Transverse colon (tissue), 4 donors: ENCODE measurements at regions not wholly inside any gene's neighbourhood (a gene's known extent, or its start where the extent isn't known, plus 50 kb on each side); places are given as distances from the start of the nearest gene placed in this dataset.

Experiments
- DNase-seq: peaks from one replicate; pipeline ENCODE4 v3.0.0-alpha.2; 2019
- H3K27ac ChIP-seq, 4 donors: fragments of 200-600 bp; sonication (generic); 2 replicates each; pipeline ENCODE4 v1.5.1; 2016 to 2018; ENCODE audit warnings: inconsistent platforms in 4 of 4
- H3K27me3 ChIP-seq: fragments of 200-600 bp; sonication (generic); 2 replicates; pipeline ENCODE4 v1.5.1; 2017; ENCODE audit warnings: inconsistent platforms
- H3K36me3 ChIP-seq, 4 donors: fragments of 200-600 bp; sonication (generic); 2 replicates each; pipeline ENCODE4 v1.5.1; 2017 to 2019; ENCODE audit warnings: inconsistent platforms in 4 of 4
- H3K4me1 ChIP-seq, 4 donors: fragments of 200-600 bp; sonication (generic); 2 replicates each; pipeline ENCODE4 v1.5.1; 2017 to 2020; ENCODE audit warnings: inconsistent platforms in 4 of 4
- H3K4me3 ChIP-seq, 4 donors: fragments of 200-600 bp; sonication (generic); 1 replicate in 1 of 4; 2 replicates in 3 of 4; pipeline versions ENCODE4 v1.5.1 to v1.6.1; 2017 to 2019; ENCODE audit warnings: inconsistent platforms in 4 of 4
- H3K9me3 ChIP-seq, 2 donors: fragments of 200-600 bp; sonication (generic); 2 replicates each; pipeline ENCODE4 v1.5.1; 2017 to 2019; ENCODE audit warnings: inconsistent platforms in 2 of 2
- EP300 ChIP-seq: sonication (generic); formaldehyde crosslinking; IDR thresholded peaks from one replicate; pipeline ENCODE4 v1.6.1; 2017; ENCODE audit warnings: antibody characterized with exemption, low read depth
- POLR2A ChIP-seq: fragments of 450-650 bp; IDR thresholded peaks from one replicate; pipeline ENCODE4 v1.6.1; 2016; ENCODE audit warnings: antibody characterized with exemption, mild to moderate bottlenecking, moderate library complexity
- POLR2AphosphoS5 ChIP-seq, 3 donors: sonication (generic); formaldehyde crosslinking; IDR thresholded peaks; one replicate each; pipeline ENCODE4 v1.6.1; 2016; ENCODE audit warnings: antibody characterized with exemption in 3 of 3
- WGBS, 2 donors: methylation state at CpG; one replicate each; pipeline ENCODE4 v1.1.5; 2018; ENCODE audit warnings: low coverage in 1 of 2; 5-methylcytosine and 5-hydroxymethylcytosine counted together
- in situ Hi-C, 4 donors: fragments of 200-750 bp; cut with MboI; loops; one replicate each; pipeline versions ENCODE4 v1.15.0 to v1.15.1; 2017; ENCODE audit warnings: low sequenced_read_pairs in 3 of 4, low pct_ligation_motif_present in 1 of 4, low pct_unique_long_range_greater_than_20kb in 1 of 4
- intact Hi-C: fragments of 100-400 bp; cut with DNase I; formaldehyde crosslinking; loops from one replicate; pipeline ENCODE4 v1.15.1; 2023; ENCODE audit warnings: low total_unique reads
- TF ChIP-seq, protein P1 (sequence below), 5 experiments: fragments of 200-600 bp in 3 of 5; fragments of 450-650 bp in 2 of 5; sonication (generic) in 3 of 5; IDR thresholded peaks; 1 replicate in 2 of 5; 2 replicates in 3 of 5; pipeline ENCODE4 v1.5.1; 2016 to 2017; ENCODE audit warnings: antibody characterized with exemption in 5 of 5, inconsistent platforms in 3 of 5, mild to moderate bottlenecking in 2 of 5, moderate library complexity in 1 of 5

GRCh38 chr18:64403784-64404503, 255.1 kb upstream of the LINC00305 start:
- Histone ChIP-seq H3K4me3 (no peak overlapping the region), H3K36me3 (no peaks in the 10 kb centered on the region), H3K4me1 (no peaks in the 10 kb centered on the region), H3K27me3 (no peaks in the 10 kb centered on the region), H3K9me3 (no peaks in the 10 kb centered on the region), H3K27ac (no peak overlapping the region)
- in situ Hi-C loops (no loop called here), intact Hi-C loops (no loop called here)
- 37 to 50% methylated on average over 2 of the region's 2 CpGs for WGBS, 2 donors
- TF ChIP-seq POLR2AphosphoS5 (IDR thresholded peaks at IDR 0.05) (no peak), EP300 (no peak), POLR2A (no peak)
- TF ChIP-seq, protein P1, sequence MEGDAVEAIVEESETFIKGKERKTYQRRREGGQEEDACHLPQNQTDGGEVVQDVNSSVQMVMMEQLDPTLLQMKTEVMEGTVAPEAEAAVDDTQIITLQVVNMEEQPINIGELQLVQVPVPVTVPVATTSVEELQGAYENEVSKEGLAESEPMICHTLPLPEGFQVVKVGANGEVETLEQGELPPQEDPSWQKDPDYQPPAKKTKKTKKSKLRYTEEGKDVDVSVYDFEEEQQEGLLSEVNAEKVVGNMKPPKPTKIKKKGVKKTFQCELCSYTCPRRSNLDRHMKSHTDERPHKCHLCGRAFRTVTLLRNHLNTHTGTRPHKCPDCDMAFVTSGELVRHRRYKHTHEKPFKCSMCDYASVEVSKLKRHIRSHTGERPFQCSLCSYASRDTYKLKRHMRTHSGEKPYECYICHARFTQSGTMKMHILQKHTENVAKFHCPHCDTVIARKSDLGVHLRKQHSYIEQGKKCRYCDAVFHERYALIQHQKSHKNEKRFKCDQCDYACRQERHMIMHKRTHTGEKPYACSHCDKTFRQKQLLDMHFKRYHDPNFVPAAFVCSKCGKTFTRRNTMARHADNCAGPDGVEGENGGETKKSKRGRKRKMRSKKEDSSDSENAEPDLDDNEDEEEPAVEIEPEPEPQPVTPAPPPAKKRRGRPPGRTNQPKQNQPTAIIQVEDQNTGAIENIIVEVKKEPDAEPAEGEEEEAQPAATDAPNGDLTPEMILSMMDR (IDR thresholded peaks at IDR 0.05): no peak
- DNase-seq: no peak

GRCh38 chr18:64402636-64403035, 253.7 kb upstream of the LINC00305 start:
- Histone ChIP-seq H3K9me3 (no peaks in the 10 kb centered on the region), H3K4me1 (no peaks in the 10 kb centered on the region), H3K27me3 (no peaks in the 10 kb centered on the region), H3K36me3 (no peaks in the 10 kb centered on the region), H3K4me3 (no peak overlapping the region), H3K27ac (no peak overlapping the region)
- 20 to 64% methylated on average over 1 of the region's 1 CpG for WGBS, 2 donors
- no peak for DNase-seq
- TF ChIP-seq POLR2A: no peak
- no peak for TF ChIP-seq EP300
- TF ChIP-seq, protein P1 (IDR thresholded peaks at IDR 0.05): no peak
- no peak for TF ChIP-seq POLR2AphosphoS5 (IDR thresholded peaks at IDR 0.05)
- intact Hi-C loops: no loop called here
- in situ Hi-C loops: no loop called here

- TF ChIP-seq EP300 (no peak), POLR2AphosphoS5 (IDR thresholded peaks at IDR 0.05) (no peak), POLR2A (no peak)
- TF ChIP-seq, protein P1 (IDR thresholded peaks at IDR 0.05): no peak
- H3K36me3 ChIP-seq: no peaks in the 10 kb centered on the region
- H3K4me3 ChIP-seq: no peak overlapping the region
- no peak for DNase-seq
- H3K27me3 ChIP-seq: no peaks in the 10 kb centered on the region
- intact Hi-C loops: no loop called here
- no peaks in the 10 kb centered on the region for H3K9me3 ChIP-seq
- 55 to 78% methylated on average over 1 of the region's 1 CpG for WGBS, 2 donors
- H3K27ac ChIP-seq: no peak overlapping the region
- in situ Hi-C loops: no loop called here
- H3K4me1 ChIP-seq: no peaks in the 10 kb centered on the region
These were observed 252.6 kb upstream of the LINC00305 start for GRCh38 chr18:64401268-64402060.

DNA sequence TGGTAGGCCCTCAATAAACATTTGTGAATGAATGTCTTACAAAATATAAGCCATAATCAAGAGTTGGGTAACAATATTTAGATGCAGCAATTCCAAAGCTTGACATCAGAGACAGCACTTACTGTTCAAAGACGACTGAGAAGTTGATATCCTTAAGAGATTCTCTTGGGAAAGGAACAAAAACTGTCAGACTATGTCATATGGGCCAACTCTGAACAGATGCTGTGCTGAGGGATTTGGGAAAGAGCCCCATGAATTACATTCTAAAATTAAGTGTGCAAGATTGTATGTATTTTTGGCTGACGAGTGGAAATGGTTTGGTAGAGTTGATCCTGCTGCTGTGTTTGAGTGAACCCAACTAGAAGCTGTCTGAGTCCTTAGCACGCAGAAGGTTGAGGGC, 250.7 kb upstream of the LINC00305 start:
- Histone ChIP-seq H3K9me3 (no peaks in the 10 kb centered on the region), H3K4me3 (no peak overlapping the region), H3K36me3 (no peaks in the 10 kb centered on the region), H3K27ac (no peak overlapping the region), H3K4me1 (no peaks in the 10 kb centered on the region), H3K27me3 (no peaks in the 10 kb centered on the region)
- TF ChIP-seq, protein P1 (IDR thresholded peaks at IDR 0.05): no peak
- no peak for TF ChIP-seq EP300
- no peak for TF ChIP-seq POLR2A
- no peak for TF ChIP-seq POLR2AphosphoS5 (IDR thresholded peaks at IDR 0.05)
- in situ Hi-C loops (no loop called here), intact Hi-C loops (no loop called here)
- WGBS, 2 donors: 25 to 62% methylated on average over 1 to 3 of the region's 3 CpGs
- DNase-seq: no peak
